MM.1S (cell line): ENCODE measurements at regions not wholly inside any gene's neighbourhood (a gene's known extent, or its start where the extent isn't known, plus 50 kb on each side); places are given as distances from the start of the nearest gene placed in this dataset.

Experiments
- DNase-seq: peaks from one replicate; pipeline ENCODE4 v3.0.0-alpha.2; 2015
- H2AFZ ChIP-seq: fragments of 300-600 bp; sonication (generic); 2 replicates; pipeline ENCODE4 v1.6.0; 2016; ENCODE audit warnings: antibody characterized with exemption, low read length
- H3F3A ChIP-seq: fragments of 300-600 bp; sonication (generic); 2 replicates; pipeline ENCODE4 v1.6.1; 2016; ENCODE audit warnings: mild to moderate bottlenecking, antibody characterized with exemption, low read length, moderate library complexity, mixed read lengths; ENCODE audit not compliant: insufficient read depth
- H3K27ac ChIP-seq: fragments of 300-600 bp; sonication (generic); 2 replicates; pipeline ENCODE4 v1.5.1; 2016; ENCODE audit warnings: mild to moderate bottlenecking, low read length
- H3K27me3 ChIP-seq: fragments of 300-600 bp; sonication (generic); replicated peaks from 2 replicates; pipeline ENCODE4 v1.6.0; 2016; ENCODE audit warnings: low read length; ENCODE audit not compliant: insufficient read depth
- H3K36me3 ChIP-seq: fragments of 300-600 bp; sonication (generic); replicated peaks from 2 replicates; pipeline ENCODE4 v1.6.1; 2016; ENCODE audit warnings: mild to moderate bottlenecking, low read length, mixed read lengths; ENCODE audit not compliant: insufficient read depth
- H3K4me1 ChIP-seq: fragments of 300-600 bp; sonication (generic); 2 replicates; pipeline ENCODE4 v1.6.1; 2016; ENCODE audit warnings: low read length, mixed read lengths
- H3K4me2 ChIP-seq: fragments of 300-600 bp; sonication (generic); 2 replicates; pipeline ENCODE4 v1.6.0; 2016; ENCODE audit warnings: low read depth, low read length
- H3K4me3 ChIP-seq: fragments of 300-600 bp; sonication (generic); 2 replicates; pipeline ENCODE4 v1.5.1; 2016; ENCODE audit warnings: low read length, mixed read lengths
- H3K79me2 ChIP-seq: fragments of 300-600 bp; sonication (generic); 2 replicates; pipeline ENCODE4 v1.6.1; 2016; ENCODE audit warnings: mixed run types, low read length, mixed read lengths
- H3K9ac ChIP-seq: fragments of 300-600 bp; sonication (generic); 2 replicates; pipeline ENCODE4 v1.6.1; 2016; ENCODE audit warnings: low read length, mixed read lengths
- H3K9me2 ChIP-seq: fragments of 300-600 bp; sonication (generic); replicated peaks from 2 replicates; pipeline ENCODE4 v1.6.1; 2016; ENCODE audit warnings: mild to moderate bottlenecking, low read length, mixed read lengths; ENCODE audit not compliant: insufficient read depth
- H3K9me3 ChIP-seq: fragments of 300-600 bp; sonication (generic); replicated peaks from 2 replicates; pipeline ENCODE4 v1.6.1; 2016; ENCODE audit warnings: mild to moderate bottlenecking, low read length, mixed read lengths; ENCODE audit not compliant: insufficient read depth
- H4K20me1 ChIP-seq: fragments of 300-600 bp; sonication (generic); 2 replicates; pipeline ENCODE4 v1.6.1; 2016; ENCODE audit warnings: mild to moderate bottlenecking, low read length, moderate library complexity, mixed read lengths; ENCODE audit not compliant: insufficient read depth
- EZH2 ChIP-seq: fragments of 300-600 bp; sonication (generic); optimal IDR thresholded peaks from 2 replicates; pipeline ENCODE3; 2017; ENCODE audit warnings: low read depth, mild to moderate bottlenecking, antibody characterized with exemption, low read length, mixed read lengths
- EZH2phosphoT487 ChIP-seq: fragments of 300-600 bp; sonication (generic); IDR thresholded peaks from 2 replicates; pipeline ENCODE4 v1.6.1; 2018; ENCODE audit warnings: antibody characterized with exemption, low read length
- TF ChIP-seq, protein P1 (sequence below): fragments of 300-600 bp; sonication (generic); IDR thresholded peaks from 2 replicates; pipeline ENCODE4 v1.5.1; 2016; ENCODE audit warnings: antibody characterized with exemption, low read length, mixed read lengths

DNA sequence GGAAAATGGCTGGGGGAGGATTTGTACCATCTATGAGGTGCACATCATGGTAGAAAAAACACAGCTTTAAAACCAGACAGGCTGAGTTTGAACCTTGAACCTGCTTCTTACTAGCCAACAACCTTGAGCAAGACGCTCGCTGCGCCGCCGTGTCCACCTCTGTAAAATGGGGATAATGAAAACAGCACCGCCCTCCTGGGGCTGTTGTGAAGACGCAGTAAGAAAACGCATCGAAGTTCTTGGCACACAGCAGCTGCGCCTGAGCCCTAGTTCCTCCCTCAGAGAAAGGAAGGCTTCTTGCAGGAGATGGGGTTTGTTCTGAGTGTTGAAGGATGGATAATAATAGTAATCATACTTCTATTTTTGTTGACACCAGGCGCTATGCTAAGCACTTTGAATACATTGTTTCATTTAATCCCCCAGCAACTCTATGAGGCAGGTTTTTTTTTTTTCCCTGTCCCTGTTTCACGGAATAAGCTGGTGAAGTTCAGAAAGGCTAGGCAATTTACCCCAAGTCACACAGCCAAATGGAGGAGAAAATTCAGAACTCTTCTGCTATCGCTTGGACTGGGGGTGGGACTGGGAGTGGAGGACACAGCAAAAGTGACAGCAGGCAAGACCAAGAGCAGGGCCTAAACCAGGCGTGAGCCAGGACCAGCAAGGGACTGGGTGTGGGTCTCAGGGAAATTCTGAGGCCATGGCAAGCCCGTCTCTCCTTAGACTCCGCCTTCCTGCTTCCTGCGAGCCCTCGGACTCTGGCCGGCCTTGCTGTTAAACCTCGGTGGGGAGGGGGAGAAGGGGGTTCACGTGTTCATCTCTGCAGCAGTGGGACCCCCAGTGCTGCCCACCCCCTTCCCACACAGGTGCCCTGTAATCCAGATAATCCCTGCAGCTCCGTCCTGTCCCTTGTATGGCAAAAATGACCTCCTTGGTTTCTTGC, 97.5 kb downstream of the LRRC74A start:
- no peaks in the 10 kb centered on the region for H3K36me3 ChIP-seq
- no peak overlapping the region for H3K27ac ChIP-seq
- H3K4me2 ChIP-seq: no peak overlapping the region
- no peaks in the 10 kb centered on the region for H3F3A ChIP-seq
- H3K79me2 ChIP-seq: no peaks in the 10 kb centered on the region
- no peak overlapping the region for H2AFZ ChIP-seq
- H3K27me3 ChIP-seq: no peaks in the 10 kb centered on the region
- no peak overlapping the region for H3K4me3 ChIP-seq
- no peaks in the 10 kb centered on the region for H3K9me3 ChIP-seq
- no peaks in the 10 kb centered on the region for H4K20me1 ChIP-seq
- no peak for DNase-seq
- TF ChIP-seq, protein P1, sequence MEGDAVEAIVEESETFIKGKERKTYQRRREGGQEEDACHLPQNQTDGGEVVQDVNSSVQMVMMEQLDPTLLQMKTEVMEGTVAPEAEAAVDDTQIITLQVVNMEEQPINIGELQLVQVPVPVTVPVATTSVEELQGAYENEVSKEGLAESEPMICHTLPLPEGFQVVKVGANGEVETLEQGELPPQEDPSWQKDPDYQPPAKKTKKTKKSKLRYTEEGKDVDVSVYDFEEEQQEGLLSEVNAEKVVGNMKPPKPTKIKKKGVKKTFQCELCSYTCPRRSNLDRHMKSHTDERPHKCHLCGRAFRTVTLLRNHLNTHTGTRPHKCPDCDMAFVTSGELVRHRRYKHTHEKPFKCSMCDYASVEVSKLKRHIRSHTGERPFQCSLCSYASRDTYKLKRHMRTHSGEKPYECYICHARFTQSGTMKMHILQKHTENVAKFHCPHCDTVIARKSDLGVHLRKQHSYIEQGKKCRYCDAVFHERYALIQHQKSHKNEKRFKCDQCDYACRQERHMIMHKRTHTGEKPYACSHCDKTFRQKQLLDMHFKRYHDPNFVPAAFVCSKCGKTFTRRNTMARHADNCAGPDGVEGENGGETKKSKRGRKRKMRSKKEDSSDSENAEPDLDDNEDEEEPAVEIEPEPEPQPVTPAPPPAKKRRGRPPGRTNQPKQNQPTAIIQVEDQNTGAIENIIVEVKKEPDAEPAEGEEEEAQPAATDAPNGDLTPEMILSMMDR: no peak
- TF ChIP-seq EZH2: no peak
- TF ChIP-seq EZH2phosphoT487: no peak
- H3K4me1 ChIP-seq: no peaks in the 10 kb centered on the region
- H3K9ac ChIP-seq: no peak overlapping the region
- H3K9me2 ChIP-seq: no peaks in the 10 kb centered on the region

DNA sequence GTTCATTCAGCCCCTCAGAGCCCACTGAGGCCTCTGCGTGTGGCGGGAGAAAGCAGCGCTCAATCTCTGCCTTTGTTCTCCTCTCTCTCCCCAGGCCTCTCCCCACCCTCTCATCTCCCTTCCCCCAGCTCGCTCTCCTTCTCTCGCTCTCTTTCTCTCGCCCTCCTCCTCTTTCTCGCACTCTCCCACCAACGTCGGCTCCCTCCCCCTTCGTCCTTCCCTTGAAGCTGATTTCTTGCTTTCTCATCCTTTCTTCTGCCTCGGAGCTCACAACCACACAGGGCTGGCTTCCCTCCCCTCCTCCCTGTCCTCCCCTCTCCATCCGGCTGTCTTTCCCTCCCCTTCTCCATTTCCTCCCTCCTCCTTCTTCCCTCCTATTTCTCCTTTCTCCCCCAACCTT, 96.4 kb downstream of the LRRC74A start:
- no peaks in the 10 kb centered on the region for H3K79me2 ChIP-seq
- no peaks in the 10 kb centered on the region for H3K27me3 ChIP-seq
- H3K9ac ChIP-seq: no peak overlapping the region
- H4K20me1 ChIP-seq: no peaks in the 10 kb centered on the region
- no peak overlapping the region for H3K27ac ChIP-seq
- H3K4me1 ChIP-seq: no peaks in the 10 kb centered on the region
- no peaks in the 10 kb centered on the region for H3K36me3 ChIP-seq
- no peaks in the 10 kb centered on the region for H3K9me2 ChIP-seq
- TF ChIP-seq, protein P1: no peak
- no peak for TF ChIP-seq EZH2
- TF ChIP-seq EZH2phosphoT487: no peak
- no peak overlapping the region for H2AFZ ChIP-seq
- no peaks in the 10 kb centered on the region for H3F3A ChIP-seq
- DNase-seq: no peak
- H3K4me2 ChIP-seq: no peak overlapping the region
- H3K9me3 ChIP-seq: no peaks in the 10 kb centered on the region
- no peak overlapping the region for H3K4me3 ChIP-seq

DNA sequence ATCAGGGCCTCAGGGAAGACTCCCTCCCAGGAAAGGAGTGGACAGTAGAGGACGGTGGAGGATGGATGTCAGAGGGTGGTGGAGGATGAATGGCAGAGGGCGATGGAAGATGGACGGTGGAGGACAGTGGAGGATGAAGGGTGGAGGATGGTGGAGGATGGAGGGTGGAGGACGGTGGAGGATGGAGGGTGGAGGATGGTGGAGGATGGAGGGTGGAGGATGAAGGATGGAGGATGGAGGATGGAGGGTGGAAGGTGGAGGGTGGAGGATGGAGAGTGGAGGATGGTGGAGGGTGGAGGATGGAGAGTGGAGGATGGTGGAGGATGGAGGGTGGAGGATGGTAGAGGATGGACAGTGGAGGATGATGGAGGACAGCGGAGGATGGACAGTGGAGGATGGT, 95.9 kb downstream of the LRRC74A start:
- H3K9me2 ChIP-seq: no peaks in the 10 kb centered on the region
- H4K20me1 ChIP-seq: no peaks in the 10 kb centered on the region
- H3K27ac ChIP-seq: no peak overlapping the region
- H3K9me3 ChIP-seq: no peaks in the 10 kb centered on the region
- H3F3A ChIP-seq: no peaks in the 10 kb centered on the region
- no peaks in the 10 kb centered on the region for H3K4me1 ChIP-seq
- no peak for DNase-seq
- no peak overlapping the region for H2AFZ ChIP-seq
- no peak overlapping the region for H3K9ac ChIP-seq
- H3K36me3 ChIP-seq: no peaks in the 10 kb centered on the region
- H3K4me2 ChIP-seq: no peak overlapping the region
- no peak overlapping the region for H3K4me3 ChIP-seq
- H3K79me2 ChIP-seq: no peaks in the 10 kb centered on the region
- TF ChIP-seq, protein P1: no peak
- no peaks in the 10 kb centered on the region for H3K27me3 ChIP-seq
